DOHH2 (cell line): ENCODE measurements at regions not wholly inside any gene's neighbourhood (a gene's known extent, or its start where the extent isn't known, plus 50 kb on each side); places are given as distances from the start of the nearest gene placed in this dataset.
"Not testable (repeated sequence)": the region's sequence is repeated elsewhere in the genome, so short reads cannot be mapped to it uniquely, and the experiment has no call there.

Source experiments
- H3F3A ChIP-seq: fragments of 200-600 bp; sonication (generic), shearing (Covaris generic); 2 replicates; pipeline ENCODE4 v1.6.0; 2016; ENCODE audit warnings: antibody characterized with exemption, mild to moderate bottlenecking; ENCODE audit not compliant: control insufficient read depth, insufficient read depth
- H3K27ac ChIP-seq: fragments of 200-600 bp; sonication (generic); 2 replicates; pipeline ENCODE4 v1.5.1; 2014; ENCODE audit warnings: low read depth, mild to moderate bottlenecking, low read length, moderate library complexity
- H3K27me3 ChIP-seq: fragments of 200-600 bp; sonication (generic); 2 replicates; pipeline ENCODE4 v1.6.1; 2014; ENCODE audit warnings: mild to moderate bottlenecking, low read length, mixed read lengths; ENCODE audit not compliant: control insufficient read depth
- H3K36me3 ChIP-seq: fragments of 200-600 bp; sonication (generic); 2 replicates; pipeline ENCODE4 v1.6.1; 2014; ENCODE audit warnings: mild to moderate bottlenecking, low read length, moderate library complexity, mixed read lengths; ENCODE audit not compliant: control insufficient read depth
- H3K4me1 ChIP-seq: fragments of 200-600 bp; sonication (generic); 2 replicates; pipeline ENCODE4 v1.6.1; 2014; ENCODE audit warnings: mild to moderate bottlenecking, low read length, mixed read lengths; ENCODE audit not compliant: control insufficient read depth
- H3K4me2 ChIP-seq: fragments of 200-600 bp; sonication (generic); 2 replicates; pipeline ENCODE4 v1.6.0; 2014; ENCODE audit warnings: mild to moderate bottlenecking, low read length, moderate library complexity
- H3K4me3 ChIP-seq: fragments of 200-600 bp; sonication (generic); 2 replicates; pipeline ENCODE4 v1.5.1; 2014; ENCODE audit warnings: mild to moderate bottlenecking, low read length, mixed read lengths
- H3K79me2 ChIP-seq: fragments of 200-600 bp; sonication (generic); 2 replicates; pipeline ENCODE4 v1.6.1; 2014; ENCODE audit warnings: mild to moderate bottlenecking, low read length, mixed read lengths; ENCODE audit not compliant: control insufficient read depth
- H3K9me2 ChIP-seq: fragments of 200-600 bp; sonication (generic); replicated peaks from 2 replicates; pipeline ENCODE4 v1.6.1; 2014; ENCODE audit warnings: mild to moderate bottlenecking, low read length, mixed read lengths; ENCODE audit not compliant: control insufficient read depth
- H3K9me3 ChIP-seq: fragments of 200-600 bp; sonication (generic); 2 replicates; pipeline ENCODE4 v1.6.1; 2014; ENCODE audit warnings: antibody characterized with exemption, low read length, mixed read lengths; ENCODE audit not compliant: control insufficient read depth, insufficient read depth
- H4K20me1 ChIP-seq: fragments of 200-600 bp; sonication (generic); 2 replicates; pipeline ENCODE4 v1.6.0; 2014; ENCODE audit warnings: low read depth, mild to moderate bottlenecking, antibody characterized with exemption, low read length, moderate library complexity; ENCODE audit not compliant: control insufficient read depth, insufficient read depth
- EZH2phosphoT487 ChIP-seq: fragments of 200-600 bp; sonication (generic); IDR thresholded peaks from 2 replicates; pipeline ENCODE4 v1.6.1; 2017; ENCODE audit warnings: borderline replicate concordance, mild to moderate bottlenecking, antibody characterized with exemption, low read length, moderate library complexity, mixed read lengths
- TF ChIP-seq, protein P1 (sequence below): fragments of 200-600 bp; sonication (generic); IDR thresholded peaks from one replicate; pipeline ENCODE4 v1.5.1; 2014; ENCODE audit warnings: antibody characterized with exemption, mild to moderate bottlenecking, low read depth, low read length; ENCODE audit not compliant: poor library complexity, severe bottlenecking

DNA sequence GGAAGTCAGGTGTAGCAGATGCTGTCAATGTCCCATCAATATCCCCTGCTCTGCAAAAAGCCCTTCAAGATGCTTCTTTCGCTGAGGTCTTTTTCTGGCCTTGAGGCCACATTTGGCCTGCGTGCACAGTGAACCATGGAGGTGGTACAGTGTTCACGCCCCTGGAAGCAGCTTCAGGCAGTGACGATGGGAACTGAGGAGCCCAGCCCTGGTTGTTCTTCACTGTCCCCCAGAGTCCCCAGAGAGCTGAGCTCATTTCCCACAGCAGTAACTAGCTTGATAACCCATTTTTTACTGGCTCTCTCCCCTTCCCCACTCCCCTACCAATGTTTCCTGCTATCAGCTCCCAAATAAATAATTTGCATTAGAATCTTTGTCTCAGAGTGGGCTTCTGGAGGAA, 76.5 kb downstream of the OLIG1 start:
- H3K9me2 ChIP-seq = no peaks in the 10 kb centered on the region
- H3K4me2 ChIP-seq = no peak overlapping the region
- H3K27me3 ChIP-seq = peaks cover 16% of the 10 kb centered on the region
- no peak overlapping the region for H3K4me3 ChIP-seq
- H3F3A ChIP-seq = no peaks in the 10 kb centered on the region
- no peaks in the 10 kb centered on the region for H3K36me3 ChIP-seq
- H4K20me1 ChIP-seq = no peaks in the 10 kb centered on the region
- no peaks in the 10 kb centered on the region for H3K4me1 ChIP-seq
- no peak overlapping the region for H3K27ac ChIP-seq
- no peaks in the 10 kb centered on the region for H3K9me3 ChIP-seq
- no peak for TF ChIP-seq EZH2phosphoT487
- TF ChIP-seq, protein P1, sequence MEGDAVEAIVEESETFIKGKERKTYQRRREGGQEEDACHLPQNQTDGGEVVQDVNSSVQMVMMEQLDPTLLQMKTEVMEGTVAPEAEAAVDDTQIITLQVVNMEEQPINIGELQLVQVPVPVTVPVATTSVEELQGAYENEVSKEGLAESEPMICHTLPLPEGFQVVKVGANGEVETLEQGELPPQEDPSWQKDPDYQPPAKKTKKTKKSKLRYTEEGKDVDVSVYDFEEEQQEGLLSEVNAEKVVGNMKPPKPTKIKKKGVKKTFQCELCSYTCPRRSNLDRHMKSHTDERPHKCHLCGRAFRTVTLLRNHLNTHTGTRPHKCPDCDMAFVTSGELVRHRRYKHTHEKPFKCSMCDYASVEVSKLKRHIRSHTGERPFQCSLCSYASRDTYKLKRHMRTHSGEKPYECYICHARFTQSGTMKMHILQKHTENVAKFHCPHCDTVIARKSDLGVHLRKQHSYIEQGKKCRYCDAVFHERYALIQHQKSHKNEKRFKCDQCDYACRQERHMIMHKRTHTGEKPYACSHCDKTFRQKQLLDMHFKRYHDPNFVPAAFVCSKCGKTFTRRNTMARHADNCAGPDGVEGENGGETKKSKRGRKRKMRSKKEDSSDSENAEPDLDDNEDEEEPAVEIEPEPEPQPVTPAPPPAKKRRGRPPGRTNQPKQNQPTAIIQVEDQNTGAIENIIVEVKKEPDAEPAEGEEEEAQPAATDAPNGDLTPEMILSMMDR = no peak
- H3K79me2 ChIP-seq = no peaks in the 10 kb centered on the region

DNA sequence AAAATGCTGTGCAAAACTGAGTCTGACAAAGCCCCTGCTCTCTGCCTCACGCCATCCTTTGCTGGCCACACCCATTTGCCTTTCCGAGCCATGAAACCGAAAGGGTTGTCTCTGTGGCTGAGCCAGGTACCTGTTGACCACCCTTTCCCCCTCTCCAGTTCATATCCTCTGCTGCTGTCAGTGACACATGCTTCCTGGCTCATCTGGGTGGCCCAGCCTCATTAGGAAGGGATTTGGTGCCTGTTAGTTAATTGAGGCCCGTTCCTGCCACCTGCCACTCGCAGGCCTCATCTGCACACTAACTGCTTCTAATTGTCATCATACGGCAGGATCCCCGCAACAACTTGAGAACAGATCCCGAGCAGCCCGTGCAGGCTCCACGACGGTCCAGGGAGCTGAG, 79.2 kb downstream of the OLIG1 start:
- Histone ChIP-seq H3K27ac (no peak overlapping the region), H3K9me3 (no peaks in the 10 kb centered on the region), H3K4me3 (no peak overlapping the region), H3F3A (no peaks in the 10 kb centered on the region), H4K20me1 (no peaks in the 10 kb centered on the region), H3K4me2 (no peak overlapping the region), H3K9me2 (no peaks in the 10 kb centered on the region), H3K4me1 (no peaks in the 10 kb centered on the region), H3K36me3 (no peaks in the 10 kb centered on the region), H3K79me2 (no peaks in the 10 kb centered on the region), H3K27me3 (peaks cover 18% of the 10 kb centered on the region)
- TF ChIP-seq, protein P1 = no peak
- TF ChIP-seq EZH2phosphoT487 = no peak

DNA sequence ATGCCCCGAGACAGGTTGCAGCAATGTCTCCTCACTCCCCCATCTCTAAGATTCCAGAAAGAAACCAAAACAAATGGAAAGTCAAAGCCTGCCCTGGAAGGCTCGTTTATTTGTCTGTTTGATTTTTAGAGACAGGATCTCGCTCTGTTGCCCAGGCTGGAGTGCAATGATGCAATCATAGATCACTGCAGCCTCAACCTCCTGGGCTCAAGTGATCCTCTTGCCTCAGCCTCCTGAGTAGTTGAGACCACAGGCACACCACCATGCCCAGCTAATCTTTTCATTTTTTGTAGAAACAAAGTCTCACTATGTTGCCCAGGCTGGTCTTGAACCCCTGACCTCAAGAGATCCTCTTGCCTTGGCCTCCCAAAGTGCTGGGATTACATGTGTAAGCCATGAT, 78.8 kb upstream of the IFNAR2 start:
- not testable (repeated sequence) for H3K9me2 ChIP-seq, H3F3A ChIP-seq, H3K27me3 ChIP-seq, H3K4me3 ChIP-seq, H3K79me2 ChIP-seq, H3K4me1 ChIP-seq, H4K20me1 ChIP-seq, H3K27ac ChIP-seq, H3K4me2 ChIP-seq, H3K9me3 ChIP-seq, H3K36me3 ChIP-seq

DNA sequence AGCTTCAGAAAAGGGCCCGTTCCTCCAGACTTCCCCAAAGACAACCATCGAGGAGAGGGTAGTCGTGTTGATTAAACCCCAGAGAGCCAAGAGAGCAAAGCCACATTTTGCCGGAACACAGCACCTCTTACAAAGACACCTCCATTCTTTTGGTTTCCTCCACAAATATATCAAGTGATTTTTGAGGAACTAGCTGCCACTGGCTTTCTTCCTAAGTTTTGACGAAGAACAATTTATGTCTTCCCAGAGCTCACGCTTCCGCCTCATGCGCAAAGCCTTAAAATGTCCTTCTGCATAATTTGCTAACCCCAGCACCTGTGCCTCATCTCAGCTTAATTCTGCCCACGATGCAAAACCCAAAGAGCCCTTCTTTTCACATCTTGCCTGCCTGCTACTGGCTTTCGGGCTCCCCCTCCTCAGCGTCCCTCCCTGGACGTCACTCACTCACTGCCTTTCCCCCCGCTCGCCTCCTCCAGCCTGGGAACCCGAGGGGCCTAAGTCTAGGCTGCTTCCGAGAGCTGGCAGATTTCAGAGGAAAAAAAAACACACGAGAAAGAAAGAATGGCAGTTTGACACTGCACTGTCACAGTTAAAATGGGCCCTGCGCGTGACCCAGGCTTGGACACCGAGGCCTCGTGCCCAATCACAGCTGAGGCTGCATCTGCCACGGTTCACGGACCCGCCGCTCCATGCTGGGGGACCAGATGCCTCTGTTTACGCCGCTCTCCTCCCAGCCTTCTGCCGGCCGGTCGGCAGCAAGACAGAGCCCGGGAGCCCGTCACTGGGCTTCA, 77.6 kb upstream of the IFNAR2 start:
- Histone ChIP-seq H3F3A (no peaks in the 10 kb centered on the region), H3K4me2 (no peak overlapping the region), H3K9me3 (no peaks in the 10 kb centered on the region), H3K4me3 (no peak overlapping the region), H3K9me2 (no peaks in the 10 kb centered on the region), H4K20me1 (no peaks in the 10 kb centered on the region), H3K36me3 (no peaks in the 10 kb centered on the region), H3K27ac (no peak overlapping the region), H3K27me3 (peaks cover 2% of the 10 kb centered on the region; the same call in 1 of the 2 replicates), H3K4me1 (no peaks in the 10 kb centered on the region), H3K79me2 (no peaks in the 10 kb centered on the region)
- TF ChIP-seq EZH2phosphoT487 = no peak
- TF ChIP-seq, protein P1 = no peak
